ENCODE measurements at regions not wholly inside any gene's neighbourhood (a gene's known extent, or its start where the extent isn't known, plus 50 kb on each side); places are given as distances from the start of the nearest gene placed in this dataset.

- TF ChIP-seq CTCF (conservative IDR thresholded peaks at IDR 0.05 in 1 of 2, IDR thresholded peaks at IDR 0.05 in 1 of 2; ENCODE audit: low read depth in 1 of 2, low read length in 2 of 2) (no peak), EZH2 (IDR thresholded peaks at IDR 0.05; ENCODE audit: low read length, missing control alignments) (no peak)
Observed at GRCh38 chr2:22276696-22277095, 1108.3 kb upstream of the KLHL29 start.
